Activated T-cell treated with anti-CD3 and anti-CD28 coated beads, Interleukin-2, amount 50 U/mL, for 4 hours (primary cell): ENCODE measurements at regions not wholly inside any gene's neighbourhood (a gene's known extent, or its start where the extent isn't known, plus 50 kb on each side); places are given as distances from the start of the nearest gene placed in this dataset.

Experiments
- ATAC-seq, 2 donors: fragments of 200-7000 bp; cut with Tn5 transposase; one replicate each; pipeline ENCODE4 v1.10.0; 2021
- DNase-seq: peaks from one replicate; pipeline ENCODE4 v3.0.0-alpha.2; 2020
- H3K27me3 Mint-ChIP-seq: one replicate; pipeline ENCODE4 v1.8.0; 2021; ENCODE audit warnings: low read depth, mixed read lengths
- H3K36me3 Mint-ChIP-seq: one replicate; pipeline ENCODE4 v1.8.0; 2022; ENCODE audit warnings: mixed read lengths; ENCODE audit not compliant: insufficient read depth
- H3K4me1 Mint-ChIP-seq: one replicate; pipeline ENCODE4 v1.8.0; 2021; ENCODE audit warnings: low read depth, mixed read lengths
- H3K4me3 Mint-ChIP-seq: one replicate; pipeline ENCODE4 v1.8.0; 2021; ENCODE audit warnings: mild to moderate bottlenecking, moderate library complexity, mixed read lengths
- H3K9me3 Mint-ChIP-seq: one replicate; pipeline ENCODE4 v1.8.0; 2021; ENCODE audit warnings: mixed read lengths

DNA sequence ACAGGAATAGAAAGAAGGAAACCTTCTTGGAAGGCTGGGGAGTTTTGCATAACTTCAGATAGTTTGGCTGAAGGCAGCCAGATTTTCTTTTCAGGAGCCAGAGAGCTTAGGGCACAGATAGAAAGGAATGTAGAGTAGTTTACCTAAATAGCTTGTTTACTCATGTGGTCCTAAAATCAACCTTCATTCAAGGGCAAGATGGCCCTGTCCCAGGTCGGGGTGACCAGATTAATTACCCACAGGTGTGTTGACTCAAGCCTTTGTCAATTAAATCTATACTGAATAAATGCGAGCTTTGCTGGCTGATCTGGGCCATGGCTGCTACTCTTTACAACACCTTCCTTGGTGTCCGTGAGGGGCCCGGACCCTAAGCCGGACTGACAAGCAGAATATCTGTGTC is 792.0 kb upstream of the MAN1A1 start:
- no peaks in the 10 kb centered on the region for H3K27me3 Mint-ChIP-seq
- no peaks in the 10 kb centered on the region for H3K9me3 Mint-ChIP-seq
- H3K4me1 Mint-ChIP-seq: no peaks in the 10 kb centered on the region
- no peaks in the 10 kb centered on the region for H3K36me3 Mint-ChIP-seq
- no peak overlapping the region for H3K4me3 Mint-ChIP-seq
- no peak for ATAC-seq
- no peak for DNase-seq

- DNase-seq (no peak), ATAC-seq (no peak)
- H3K4me1 Mint-ChIP-seq: no peaks in the 10 kb centered on the region
- no peaks in the 10 kb centered on the region for H3K36me3 Mint-ChIP-seq
- no peaks in the 10 kb centered on the region for H3K9me3 Mint-ChIP-seq
- H3K4me3 Mint-ChIP-seq: no peak overlapping the region
- H3K27me3 Mint-ChIP-seq: no peaks in the 10 kb centered on the region
These were observed 787.9 kb upstream of the MAN1A1 start for GRCh38 chr6:120137492-120137891.

GRCh38 chr6:120129228-120129627 is 779.7 kb upstream of the MAN1A1 start:
- H3K9me3 Mint-ChIP-seq: no peaks in the 10 kb centered on the region
- no peak for ATAC-seq
- no peaks in the 10 kb centered on the region for H3K4me1 Mint-ChIP-seq
- no peaks in the 10 kb centered on the region for H3K27me3 Mint-ChIP-seq
- H3K4me3 Mint-ChIP-seq: no peak overlapping the region
- no peaks in the 10 kb centered on the region for H3K36me3 Mint-ChIP-seq
- no peak for DNase-seq

DNA sequence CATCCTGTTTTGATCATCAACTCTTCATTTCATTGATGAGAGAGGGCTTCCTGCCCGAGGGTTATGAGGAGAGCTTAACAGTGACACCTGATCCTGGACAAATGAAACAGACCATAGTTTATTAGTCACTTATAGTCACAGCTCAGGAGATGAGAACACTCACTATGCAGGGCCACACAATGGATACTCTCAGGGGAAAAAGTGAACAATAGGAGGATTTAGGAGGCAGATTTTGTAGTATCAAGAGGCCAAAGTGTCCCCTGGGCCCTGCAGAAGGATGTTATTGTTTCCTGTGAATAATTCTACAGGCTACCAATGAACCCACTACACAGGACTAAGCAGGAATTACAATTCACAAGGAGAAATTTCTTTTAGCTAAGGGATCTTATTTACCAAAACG is 772.8 kb upstream of the MAN1A1 start:
- ATAC-seq (no peak), DNase-seq (no peak)
- no peaks in the 10 kb centered on the region for H3K9me3 Mint-ChIP-seq
- no peaks in the 10 kb centered on the region for H3K4me1 Mint-ChIP-seq
- no peaks in the 10 kb centered on the region for H3K36me3 Mint-ChIP-seq
- no peaks in the 10 kb centered on the region for H3K27me3 Mint-ChIP-seq
- H3K4me3 Mint-ChIP-seq: no peak overlapping the region

DNA sequence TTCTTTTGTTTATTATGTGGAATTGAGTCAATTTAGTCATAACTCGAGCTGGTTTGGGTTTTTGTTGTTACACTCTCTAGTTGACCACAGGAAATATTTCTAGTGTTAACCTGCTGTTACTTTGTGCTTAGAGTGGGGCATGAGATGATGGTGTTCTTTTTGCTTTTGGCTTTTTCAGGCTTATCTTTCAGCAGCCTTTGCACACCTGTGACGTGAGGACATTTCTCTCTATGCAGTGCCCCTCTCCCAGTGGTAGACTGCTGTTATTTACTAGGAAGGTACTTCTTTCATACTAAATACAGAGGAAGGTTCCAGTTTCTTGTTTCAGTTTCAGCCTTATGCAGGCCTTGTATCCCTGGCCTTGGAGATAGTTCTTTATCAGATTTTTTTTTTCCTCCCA is 766.8 kb upstream of the MAN1A1 start:
- no peak for ATAC-seq
- no peak for DNase-seq
- H3K27me3 Mint-ChIP-seq: no peaks in the 10 kb centered on the region
- H3K9me3 Mint-ChIP-seq: no peaks in the 10 kb centered on the region
- H3K4me3 Mint-ChIP-seq: no peak overlapping the region
- H3K4me1 Mint-ChIP-seq: no peaks in the 10 kb centered on the region
- H3K36me3 Mint-ChIP-seq: no peaks in the 10 kb centered on the region

GRCh38 chr6:120112980-120113379 is 763.4 kb upstream of the MAN1A1 start:
- H3K27me3 Mint-ChIP-seq: no peaks in the 10 kb centered on the region
- DNase-seq (no peak), ATAC-seq (no peak)
- no peaks in the 10 kb centered on the region for H3K4me1 Mint-ChIP-seq
- no peaks in the 10 kb centered on the region for H3K36me3 Mint-ChIP-seq
- peaks cover 3% of the 10 kb centered on the region for H3K9me3 Mint-ChIP-seq
- no peak overlapping the region for H3K4me3 Mint-ChIP-seq

- DNase-seq (no peak), ATAC-seq (no peak)
- no peaks in the 10 kb centered on the region for H3K4me1 Mint-ChIP-seq
- no peak overlapping the region for H3K4me3 Mint-ChIP-seq
- H3K36me3 Mint-ChIP-seq: no peaks in the 10 kb centered on the region
- no peaks in the 10 kb centered on the region for H3K27me3 Mint-ChIP-seq
- H3K9me3 Mint-ChIP-seq: peaks cover 3% of the 10 kb centered on the region
These were observed 761.4 kb upstream of the MAN1A1 start for GRCh38 chr6:120111001-120111400.

GRCh38 chr6:120108061-120108795 is 758.7 kb upstream of the MAN1A1 start:
- ATAC-seq (no peak), DNase-seq (no peak)
- H3K9me3 Mint-ChIP-seq: peaks cover 3% of the 10 kb centered on the region
- H3K27me3 Mint-ChIP-seq: no peaks in the 10 kb centered on the region
- no peaks in the 10 kb centered on the region for H3K36me3 Mint-ChIP-seq
- no peaks in the 10 kb centered on the region for H3K4me1 Mint-ChIP-seq
- H3K4me3 Mint-ChIP-seq: no peak overlapping the region

DNA sequence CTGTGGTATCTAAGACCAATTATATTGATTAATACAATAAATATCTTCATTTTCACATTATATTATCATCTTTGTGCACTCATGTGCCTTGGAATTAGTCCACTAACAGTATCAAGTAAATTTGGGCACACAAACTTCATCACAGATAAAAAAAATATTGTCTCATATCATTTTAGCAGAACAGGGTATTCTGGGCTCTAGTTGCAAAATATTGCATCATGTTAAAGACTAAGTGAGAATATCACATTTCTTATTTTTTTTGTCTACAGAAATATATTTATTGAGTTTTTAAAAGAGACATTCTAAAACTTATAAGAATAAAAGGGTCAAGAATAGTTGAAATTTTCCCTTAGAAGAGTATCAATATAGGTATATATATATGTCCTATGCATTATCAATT is 754.1 kb upstream of the MAN1A1 start:
- H3K4me3 Mint-ChIP-seq: no peak overlapping the region
- no peaks in the 10 kb centered on the region for H3K27me3 Mint-ChIP-seq
- no peaks in the 10 kb centered on the region for H3K9me3 Mint-ChIP-seq
- H3K36me3 Mint-ChIP-seq: no peaks in the 10 kb centered on the region
- no peak for DNase-seq
- no peaks in the 10 kb centered on the region for H3K4me1 Mint-ChIP-seq
- no peak for ATAC-seq

GRCh38 chr6:120096696-120097260 is 747.2 kb upstream of the MAN1A1 start:
- no peak overlapping the region for H3K4me3 Mint-ChIP-seq
- no peak for DNase-seq
- H3K36me3 Mint-ChIP-seq: no peaks in the 10 kb centered on the region
- H3K4me1 Mint-ChIP-seq: no peaks in the 10 kb centered on the region
- ATAC-seq: no peak
- no peaks in the 10 kb centered on the region for H3K9me3 Mint-ChIP-seq
- H3K27me3 Mint-ChIP-seq: no peaks in the 10 kb centered on the region

GRCh38 chr6:120083186-120083585 is 733.6 kb upstream of the MAN1A1 start:
- Mint-ChIP-seq H3K36me3 (no peaks in the 10 kb centered on the region), H3K27me3 (peaks cover 2% of the 10 kb centered on the region), H3K4me3 (no peak overlapping the region), H3K9me3 (no peaks in the 10 kb centered on the region), H3K4me1 (no peaks in the 10 kb centered on the region)
- no peak for DNase-seq
- no peak for ATAC-seq

DNA sequence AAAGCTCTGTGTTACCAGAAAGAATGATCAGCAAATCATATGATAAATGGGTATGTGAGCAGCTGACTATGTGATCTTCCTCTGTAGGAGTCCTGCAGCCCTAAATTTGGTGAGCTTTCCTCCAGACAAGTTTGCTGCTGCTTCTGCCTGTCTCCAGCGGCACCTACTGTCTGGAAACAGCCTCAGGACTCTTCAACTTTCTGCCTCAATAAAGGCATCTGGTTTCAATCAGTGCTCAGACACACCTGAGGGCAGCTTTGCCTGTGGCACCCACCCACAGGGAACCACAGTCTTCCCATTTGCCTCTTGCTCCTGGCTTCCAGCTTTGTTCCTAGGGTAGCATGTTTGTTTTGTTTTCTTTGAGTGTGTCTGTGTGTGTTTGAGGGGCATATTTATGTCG is 727.9 kb upstream of the MAN1A1 start:
- no peak for DNase-seq
- no peak for ATAC-seq
- Mint-ChIP-seq H3K4me3 (no peak overlapping the region), H3K4me1 (no peaks in the 10 kb centered on the region), H3K36me3 (no peaks in the 10 kb centered on the region), H3K9me3 (no peaks in the 10 kb centered on the region), H3K27me3 (no peaks in the 10 kb centered on the region)

DNA sequence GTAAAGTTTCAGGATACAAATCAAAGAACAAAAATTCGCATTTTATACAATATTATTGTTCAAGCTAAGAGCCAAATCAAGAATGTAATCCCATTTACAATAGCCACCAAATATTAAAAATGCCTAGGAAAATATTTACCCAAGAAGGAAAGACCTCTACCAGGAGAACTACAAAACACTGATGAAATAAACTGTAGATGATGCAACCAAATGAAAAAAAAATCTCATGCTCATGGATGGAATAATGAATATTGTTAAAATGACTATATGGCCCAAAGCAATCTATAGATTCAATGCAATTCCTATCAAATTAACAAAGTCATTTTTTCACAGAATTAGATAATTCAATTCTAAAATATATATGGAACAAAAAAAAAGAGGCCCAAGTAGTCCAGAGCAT is 708.8 kb upstream of the MAN1A1 start:
- Mint-ChIP-seq H3K36me3 (no peaks in the 10 kb centered on the region), H3K4me3 (no peak overlapping the region), H3K9me3 (peaks cover 13% of the 10 kb centered on the region), H3K27me3 (peaks cover 1% of the 10 kb centered on the region), H3K4me1 (no peaks in the 10 kb centered on the region)
- DNase-seq (no peak), ATAC-seq (no peak)

DNA sequence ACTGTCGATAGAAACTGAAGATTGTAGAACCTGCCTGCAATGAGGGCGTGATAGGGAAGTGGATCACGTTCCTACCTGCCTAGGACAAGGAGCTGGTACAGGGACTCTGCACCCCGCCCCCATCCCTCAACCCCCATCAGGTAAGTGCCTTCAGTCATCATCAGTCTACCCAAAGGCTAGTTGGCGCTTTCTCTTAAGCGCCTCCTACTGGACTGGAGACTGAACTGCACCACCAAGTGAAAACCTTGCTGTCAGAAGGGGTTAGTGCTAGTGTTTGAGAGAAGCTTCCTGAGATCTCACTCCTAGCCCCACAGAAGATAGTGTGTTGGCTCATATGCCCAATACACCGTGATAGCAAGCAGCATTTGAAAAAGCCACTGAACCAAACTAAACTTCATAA is 706.5 kb upstream of the MAN1A1 start:
- no peaks in the 10 kb centered on the region for H3K36me3 Mint-ChIP-seq
- DNase-seq (no peak), ATAC-seq (no peak)
- peaks cover 1% of the 10 kb centered on the region for H3K27me3 Mint-ChIP-seq
- H3K4me3 Mint-ChIP-seq: no peak overlapping the region
- H3K9me3 Mint-ChIP-seq: peaks cover 11% of the 10 kb centered on the region
- H3K4me1 Mint-ChIP-seq: no peaks in the 10 kb centered on the region

DNA sequence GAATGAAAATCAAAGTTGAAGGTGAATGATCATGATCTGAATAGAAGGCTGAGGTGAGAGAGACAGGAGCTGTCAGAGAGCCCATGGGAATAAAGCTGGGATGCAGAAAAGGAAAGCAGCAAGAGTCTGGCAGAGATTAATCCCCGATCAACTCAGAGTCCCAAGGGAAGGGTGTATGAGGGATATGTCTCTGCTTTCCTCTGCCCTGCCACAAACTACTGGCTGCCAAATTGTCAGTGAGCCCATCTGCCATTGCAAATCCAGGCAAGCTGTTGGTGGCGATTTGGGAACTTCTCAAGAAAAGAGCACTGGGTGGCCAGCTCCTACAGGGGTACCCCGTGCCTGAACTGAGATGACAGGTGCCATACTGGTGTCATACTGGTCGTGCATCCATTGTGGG is 705.5 kb upstream of the MAN1A1 start:
- Mint-ChIP-seq H3K4me1 (no peaks in the 10 kb centered on the region), H3K4me3 (no peak overlapping the region), H3K27me3 (peaks cover 1% of the 10 kb centered on the region), H3K9me3 (peaks cover 5% of the 10 kb centered on the region), H3K36me3 (no peaks in the 10 kb centered on the region)
- ATAC-seq: no peak
- DNase-seq: no peak
